Dermis blood vessel endothelial cell (primary cell): ENCODE measurements at regions not wholly inside any gene's neighbourhood (a gene's known extent, or its start where the extent isn't known, plus 50 kb on each side); places are given as distances from the start of the nearest gene placed in this dataset.
"Not testable (repeated sequence)": the region's sequence is repeated elsewhere in the genome, so short reads cannot be mapped to it uniquely, and the experiment has no call there.

ENCODE experiments used
- DNase-seq: peaks from one replicate; pipeline ENCODE4 v3.0.0; 2010

- DNase-seq, result peak; percentile 42
Measured at GRCh38 chr13:76829572-76830327, 56.5 kb downstream of the KCTD12 start.

DNA sequence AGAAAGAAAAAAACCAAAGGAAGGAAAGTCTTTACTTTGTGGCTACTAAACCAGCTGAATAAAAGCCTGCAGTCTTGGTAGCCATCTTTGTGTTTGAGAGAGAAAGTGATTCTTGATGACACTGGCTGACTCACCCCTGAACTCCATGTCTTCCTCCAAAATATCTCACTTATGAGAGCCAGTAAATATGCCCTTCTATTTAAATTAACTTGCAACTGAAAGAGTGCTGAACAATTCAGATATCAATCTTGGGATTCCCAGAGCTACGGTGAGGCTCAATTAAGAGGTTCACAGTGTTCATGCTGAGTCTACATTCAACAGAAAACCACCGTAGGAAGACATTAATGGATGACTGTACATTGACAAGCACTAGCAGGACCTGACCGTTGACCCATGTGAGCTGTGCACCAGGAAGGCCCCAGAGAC lies 57.9 kb downstream of the KCTD12 start:
- DNase-seq, result no peak

DNA sequence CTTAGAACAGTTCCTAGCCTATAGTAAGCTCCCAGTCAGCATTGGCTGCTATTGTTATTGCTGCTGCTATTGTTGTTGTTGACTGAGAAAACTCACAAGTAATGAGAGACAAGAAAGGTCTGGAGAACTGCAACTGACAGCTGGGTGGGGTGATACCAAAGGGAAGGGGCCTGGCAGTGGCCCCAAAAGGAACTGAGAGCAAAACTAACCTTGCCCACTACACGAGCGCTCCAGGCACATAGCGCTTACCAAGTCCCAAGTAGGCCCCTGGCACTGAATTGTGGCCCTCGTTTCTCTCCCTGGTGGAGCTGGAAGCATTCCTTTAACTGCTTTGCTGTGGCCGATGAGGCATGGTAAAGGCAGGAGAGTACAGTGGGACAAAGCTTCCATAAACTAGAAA lies 59.7 kb downstream of the KCTD12 start:
- no peak for DNase-seq

- no peak for DNase-seq
Measured at GRCh38 chr13:76825430-76825829, 60.8 kb downstream of the KCTD12 start.

DNA sequence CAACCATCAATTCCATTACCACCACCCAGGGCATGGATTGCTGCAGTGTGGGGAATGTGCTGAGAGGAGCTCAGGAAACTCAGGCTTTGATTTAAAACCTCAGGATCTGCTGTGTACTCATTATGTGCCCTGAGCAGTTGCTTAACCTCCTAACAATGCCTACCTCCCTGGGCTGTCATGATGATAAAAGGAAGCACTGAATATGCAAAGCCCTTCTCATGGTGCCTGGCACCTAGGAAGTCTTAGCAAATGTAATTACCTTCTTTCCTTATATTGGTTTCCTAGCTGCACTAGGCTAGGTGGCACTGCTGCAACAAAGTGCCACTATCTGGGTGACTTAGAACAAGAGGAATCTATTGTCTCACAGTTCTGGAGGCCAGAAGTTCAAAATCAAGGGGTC lies 62.2 kb downstream of the KCTD12 start:
- DNase-seq, result no peak

GRCh38 chr13:76822698-76823267 lies 63.4 kb downstream of the KCTD12 start:
- DNase-seq, result peak; percentile 83

GRCh38 chr13:76821222-76821621 lies 65.0 kb downstream of the KCTD12 start:
- DNase-seq, result not testable (repeated sequence)

GRCh38 chr13:76820759-76821158 lies 65.4 kb downstream of the KCTD12 start:
- DNase-seq, result peak; percentile 45

DNA sequence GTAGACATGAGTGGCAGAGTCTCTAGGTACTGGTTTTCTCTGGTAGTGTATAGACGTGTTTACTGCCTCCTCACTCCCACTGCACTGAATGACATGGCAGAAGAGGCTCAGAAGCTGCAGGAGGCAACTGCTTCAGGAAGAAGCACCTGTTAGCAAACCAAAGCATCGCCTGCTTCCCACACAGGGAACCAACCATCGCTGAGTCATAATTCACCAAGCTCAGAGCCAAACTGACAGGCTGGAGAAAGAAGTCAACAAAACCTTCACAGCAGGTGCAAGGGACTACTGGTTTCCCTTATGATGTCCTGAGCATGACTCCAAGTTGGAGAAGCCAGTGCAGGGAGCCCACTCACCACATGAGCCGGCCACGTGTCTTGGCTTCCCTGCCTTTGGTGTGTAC lies 69.8 kb downstream of the KCTD12 start:
- no peak for DNase-seq

DNA sequence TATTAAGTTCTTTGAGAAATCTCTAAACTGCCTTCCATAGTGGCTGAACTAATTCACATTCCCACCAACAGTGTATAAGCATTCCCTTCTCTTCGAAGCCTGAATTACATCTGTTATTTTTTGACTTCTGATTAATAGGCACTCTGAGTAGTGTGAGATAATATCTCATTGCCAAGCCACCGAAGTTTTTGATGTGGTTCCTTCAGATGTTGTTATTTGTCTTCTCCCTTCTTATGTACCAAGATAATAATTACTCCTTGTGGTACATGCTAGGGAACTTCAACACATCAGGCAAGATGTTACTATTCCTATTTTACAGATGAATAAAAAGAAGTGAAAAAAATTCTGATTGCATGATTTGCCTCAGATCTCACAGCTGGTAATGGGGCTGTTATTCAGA lies 70.9 kb downstream of the KCTD12 start:
- no peak for DNase-seq

GRCh38 chr13:76813891-76814290 lies 72.3 kb downstream of the KCTD12 start:
- peak; percentile 46 for DNase-seq

GRCh38 chr13:76813000-76813691 lies 73.1 kb downstream of the KCTD12 start:
- DNase-seq, result peak; percentile 88

DNA sequence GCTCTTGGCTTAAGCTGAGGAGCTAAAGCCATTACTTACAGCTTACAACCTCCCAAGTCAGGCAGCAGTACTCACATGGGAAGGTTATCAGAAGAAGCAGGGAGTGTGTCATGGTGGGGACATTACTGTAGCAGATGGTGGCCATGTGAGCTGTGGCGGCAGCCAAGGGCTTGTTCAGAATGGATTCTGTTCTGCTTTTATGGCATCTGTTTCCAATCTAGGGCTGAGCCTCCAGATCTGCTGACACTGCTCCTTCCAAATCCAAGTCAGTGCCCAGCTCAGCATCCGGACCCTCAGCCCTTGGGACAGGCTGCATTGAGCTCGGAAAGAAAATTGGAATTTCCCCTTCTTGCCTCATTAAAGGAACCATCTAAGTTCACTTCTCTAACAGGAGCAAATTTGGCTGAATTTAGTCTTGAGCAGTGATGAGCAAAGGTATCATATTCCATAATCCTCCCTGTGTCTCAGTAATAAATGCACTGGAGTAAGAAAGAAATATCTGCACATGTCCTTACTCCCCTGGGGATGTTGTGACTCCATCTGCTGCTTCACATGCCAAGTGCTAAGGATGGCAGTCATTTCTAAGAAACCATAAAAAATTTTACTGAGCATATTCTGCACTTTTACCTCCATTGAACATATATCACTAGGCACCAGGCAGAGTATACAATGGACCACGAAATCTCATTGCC lies 73.9 kb downstream of the KCTD12 start:
- DNase-seq, result no peak

GRCh38 chr13:76809389-76809788 lies 76.8 kb downstream of the KCTD12 start:
- DNase-seq, result no peak

DNA sequence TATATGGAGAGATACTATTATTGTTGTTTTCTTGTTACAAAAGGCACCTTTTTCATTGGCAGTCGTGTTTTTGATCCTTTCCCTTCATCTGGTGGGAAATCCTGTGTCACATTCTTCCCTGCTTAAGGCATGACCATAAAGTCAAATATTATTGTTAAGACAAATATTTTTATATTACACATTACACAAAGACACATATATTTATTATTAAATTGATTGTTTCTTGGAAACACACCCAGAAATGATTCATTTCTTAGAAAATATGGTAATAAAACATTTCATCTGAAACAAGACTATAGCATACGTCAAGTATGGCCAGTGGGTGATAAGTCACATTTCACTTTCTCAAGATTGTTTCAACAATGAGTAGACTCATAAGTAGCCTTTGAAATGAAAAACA lies 77.3 kb downstream of the KCTD12 start:
- peak; percentile 46 for DNase-seq

- no peak for DNase-seq
Measured at GRCh38 chr13:76804801-76805200, 81.4 kb downstream of the KCTD12 start.

- DNase-seq, result no peak
Measured at GRCh38 chr13:76803831-76804230, 82.4 kb downstream of the KCTD12 start.

DNA sequence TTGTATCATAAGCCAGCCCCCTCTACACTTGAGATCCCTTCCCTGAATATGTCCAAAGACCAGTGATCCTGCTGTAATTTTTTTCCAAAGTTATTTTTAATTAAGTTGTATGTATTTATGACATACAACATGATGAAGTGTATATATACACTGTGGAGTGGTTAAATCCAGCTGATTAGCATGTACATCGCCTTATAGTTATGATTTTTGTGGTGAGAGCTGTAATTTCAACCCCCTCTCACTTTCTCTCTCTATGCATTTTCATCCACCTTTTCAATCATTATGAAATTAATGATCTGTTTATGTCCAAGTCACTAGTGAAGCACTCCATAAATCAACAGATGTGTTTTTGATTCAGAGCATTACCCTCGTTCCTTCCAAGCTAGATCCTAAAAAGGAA lies 85.3 kb downstream of the KCTD12 start:
- DNase-seq, result no peak

GRCh38 chr13:76799696-76800095 lies 86.5 kb downstream of the KCTD12 start:
- peak; percentile 92 for DNase-seq

- DNase-seq, result no peak
Measured at GRCh38 chr13:76798037-76798436, 88.2 kb downstream of the KCTD12 start.

DNA sequence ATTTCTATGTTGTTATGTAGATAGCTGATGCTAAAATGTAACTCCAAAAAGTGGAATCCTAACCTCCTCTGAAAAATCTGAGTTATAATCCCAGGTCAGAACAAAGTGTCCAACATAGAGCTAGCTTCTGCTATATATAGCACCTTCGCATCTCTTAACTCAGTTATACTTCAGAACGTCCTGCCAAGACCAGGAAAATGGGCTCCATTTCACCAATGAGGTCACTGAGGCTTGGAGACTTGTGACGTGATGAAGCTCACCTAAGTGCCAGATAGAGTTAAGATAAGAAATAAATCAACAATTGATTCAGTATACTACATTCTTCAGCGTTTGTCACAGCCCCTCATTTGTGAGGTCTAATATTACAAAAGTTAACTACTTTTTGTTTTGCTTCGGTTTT lies 88.8 kb downstream of the KCTD12 start:
- no peak for DNase-seq

DNA sequence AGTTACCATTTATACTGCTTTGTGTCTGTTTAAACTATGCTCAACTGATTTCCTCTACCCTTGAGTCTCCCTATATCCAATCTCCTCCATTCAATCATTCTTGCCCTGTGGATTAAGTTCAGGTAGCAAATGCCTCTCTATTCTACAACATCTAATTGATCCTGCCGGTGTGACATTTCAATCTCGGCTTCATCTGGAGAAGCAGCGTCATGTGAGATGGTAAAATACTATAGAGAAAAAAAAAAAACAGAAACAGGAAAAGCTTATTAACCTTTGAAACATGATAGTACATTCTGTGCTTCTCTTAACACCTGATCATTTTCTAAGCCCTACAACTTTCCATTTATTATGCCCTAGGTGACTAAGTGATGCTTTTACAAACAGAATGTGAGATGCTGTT lies 89.4 kb downstream of the KCTD12 start:
- DNase-seq, result no peak
